ENCODE measurements at regions not wholly inside any gene's neighbourhood (a gene's known extent, or its start where the extent isn't known, plus 50 kb on each side); places are given as distances from the start of the nearest gene placed in this dataset.
"Not testable (repeated sequence)": the region's sequence is repeated elsewhere in the genome, so short reads cannot be mapped to it uniquely, and the experiment has no call there.

GRCh38 chr1:208652296-208653160 lies 408.3 kb upstream of the PLXNA2 start:
- DNase-seq: peak; percentile 13 to 30

GRCh38 chr1:208653426-208653825 lies 409.2 kb upstream of the PLXNA2 start:
- no peak for DNase-seq

GRCh38 chr1:208654241-208654640 lies 410.1 kb upstream of the PLXNA2 start:
- DNase-seq: no peak

GRCh38 chr1:208665936-208666335 lies 421.8 kb upstream of the PLXNA2 start:
- no peak for DNase-seq

GRCh38 chr1:208668991-208669390 lies 424.8 kb upstream of the PLXNA2 start:
- DNase-seq: no peak

- DNase-seq: no peak
Measured at GRCh38 chr1:208670778-208671177, 426.6 kb upstream of the PLXNA2 start.

- no peak for DNase-seq
Measured at GRCh38 chr1:208681878-208682663, 437.9 kb upstream of the PLXNA2 start.

GRCh38 chr1:208682664-208683013 lies 438.5 kb upstream of the PLXNA2 start:
- DNase-seq: no peak

- no peak for DNase-seq
Measured at GRCh38 chr1:208683141-208683540, 439.0 kb upstream of the PLXNA2 start.

- DNase-seq: no peak
Measured at GRCh38 chr1:208684192-208684591, 440.0 kb upstream of the PLXNA2 start.

GRCh38 chr1:208686592-208686991 lies 442.4 kb upstream of the PLXNA2 start:
- no peak for DNase-seq

- DNase-seq: no peak
Measured at GRCh38 chr1:208688656-208689315, 444.6 kb upstream of the PLXNA2 start.

- no peak for DNase-seq
Measured at GRCh38 chr1:208691012-208691411, 446.8 kb upstream of the PLXNA2 start.

- no peak for DNase-seq
Measured at GRCh38 chr1:208709981-208710380, 465.8 kb upstream of the PLXNA2 start.

GRCh38 chr1:208714323-208714722 lies 470.1 kb upstream of the PLXNA2 start:
- DNase-seq: no peak

- no peak for DNase-seq
Measured at GRCh38 chr1:208717525-208717924, 473.3 kb upstream of the PLXNA2 start.

GRCh38 chr1:208722592-208722991 lies 478.4 kb upstream of the PLXNA2 start:
- DNase-seq: no peak

GRCh38 chr1:208724079-208724478 lies 479.9 kb upstream of the PLXNA2 start:
- DNase-seq: no peak

- DNase-seq: no peak
Measured at GRCh38 chr1:208728815-208729214, 484.6 kb upstream of the PLXNA2 start.

- DNase-seq: no peak
Measured at GRCh38 chr1:208731981-208732821, 488.0 kb upstream of the PLXNA2 start.

GRCh38 chr1:208737161-208737560 lies 493.0 kb upstream of the PLXNA2 start:
- DNase-seq: no peak

GRCh38 chr1:208737922-208738321 lies 493.7 kb upstream of the PLXNA2 start:
- DNase-seq: no peak

GRCh38 chr1:208739636-208740035 lies 495.5 kb upstream of the PLXNA2 start:
- not testable (repeated sequence) for DNase-seq

Data from CD4-positive, alpha-beta T cell treated with Interleukin-4 for 1 hour (primary cell).